HepG2 (cell line): ENCODE measurements at regions not wholly inside any gene's neighbourhood (a gene's known extent, or its start where the extent isn't known, plus 50 kb on each side); places are given as distances from the start of the nearest gene placed in this dataset.

Experiments used
- ATAC-seq: fragments of 200-7000 bp; cut with Tn5 transposase; 3 replicates; pipeline ENCODE4 v1.9.1; 2020; ENCODE audit warnings: mild to moderate bottlenecking, moderate library complexity
- BruUV-seq: library from RNA; stranded (reverse); fragments of 400-500 nt; replicated peaks from 2 replicates; lab custom pipeline; 2021; lab: Mats Ljungman, UMichigan
- CTCF ChIA-PET: fragments of 300-600 bp; formaldehyde crosslinking; extraction: SDS; loops from one replicate; lab custom pipeline; 2021; ENCODE audit warnings: low total read pairs, inconsistent platforms, low intra/inter-chr PET ratio; lab: Yijun Ruan, JAX
- POLR2A ChIA-PET: fragments of 350-600 bp; sonication (Branson Sonifier 250); formaldehyde crosslinking; loops from one replicate; lab custom pipeline; 2020; ENCODE audit warnings: antibody characterized with exemption, inconsistent platforms; lab: Yijun Ruan, JAX
- DNase-seq: peaks from one replicate; pipeline ENCODE4 v3.0.0-alpha.2; 2015; ENCODE audit warnings: low spot score
- FAIRE-seq: peaks from 3 replicates; lab custom pipeline; 2011; peaks lifted over from hg19 to GRCh38; lab: Jason Lieb, UNC
- H2AFZ ChIP-seq: one replicate; pipeline ENCODE4 v1.6.1; 2011; ENCODE audit warnings: low read length, inconsistent platforms
- H3K27ac ChIP-seq: fragments of 300-600 bp; 3 replicates; pipeline ENCODE4 v1.8.0; 2011; ENCODE audit warnings: mixed run types, mild to moderate bottlenecking, mixed read lengths, low read length, inconsistent platforms; ENCODE audit not compliant: insufficient read depth; ENCODE audit errors: extremely low read length
- H3K27me3 ChIP-seq, 2 experiments: fragments of 200-600 bp in 1 of 2; 2 replicates in 1 of 2; 3 replicates in 1 of 2; pipeline versions ENCODE4 v1.6.0 to v1.8.0; 2011; ENCODE audit warnings: low read length in 2 of 2, mild to moderate bottlenecking in 2 of 2, moderate library complexity in 2 of 2, inconsistent platforms in 1 of 2; ENCODE audit not compliant: insufficient read depth in 2 of 2, control insufficient read depth in 1 of 2
- H3K36me3 ChIP-seq, 2 experiments: fragments of 200-600 bp in 1 of 2; replicated peaks in 1 of 2; 2 replicates in 1 of 2; 3 replicates in 1 of 2; pipeline versions ENCODE4 v1.5.1 to v1.8.0; 2011; ENCODE audit warnings: low read length in 2 of 2, inconsistent platforms in 1 of 2; ENCODE audit not compliant: insufficient read depth in 2 of 2, control insufficient read depth in 1 of 2
- H3K4me1 ChIP-seq: 2 replicates; pipeline ENCODE4 v1.5.1; 2012; ENCODE audit warnings: low read length, inconsistent platforms; ENCODE audit not compliant: insufficient read depth
- H3K4me2 ChIP-seq: 2 replicates; pipeline ENCODE4 v1.6.0; 2011; ENCODE audit warnings: low read depth, low read length, inconsistent platforms
- H3K4me3 ChIP-seq, 3 experiments: fragments of 200-600 bp in 1 of 3; sonication (generic), shearing (Covaris generic) in 1 of 3; replicated peaks in 1 of 3; 2 replicates each; pipeline ENCODE4 v1.5.1; 2011 to 2016; ENCODE audit warnings: low read length in 3 of 3, inconsistent platforms in 2 of 3, low read depth in 2 of 3, mild to moderate bottlenecking in 2 of 3, control low read depth in 1 of 3, mixed read lengths in 1 of 3; ENCODE audit not compliant: insufficient read depth in 1 of 3
- H3K79me2 ChIP-seq: one replicate; pipeline ENCODE4 v1.6.1; 2011; ENCODE audit warnings: low read length, inconsistent platforms; ENCODE audit not compliant: insufficient read depth
- H3K9ac ChIP-seq: 2 replicates; pipeline ENCODE4 v1.6.0; 2011; ENCODE audit warnings: mild to moderate bottlenecking, low read depth, low read length, inconsistent platforms; ENCODE audit not compliant: insufficient read depth
- H3K9me3 ChIP-seq: 2 replicates; pipeline ENCODE4 v1.5.1; 2012; ENCODE audit warnings: mild to moderate bottlenecking, low read length
- H4K20me1 ChIP-seq: 2 replicates; pipeline ENCODE4 v1.6.0; 2011; ENCODE audit warnings: inconsistent platforms, mild to moderate bottlenecking, low read length, moderate library complexity; ENCODE audit not compliant: insufficient read depth
- ETV6 ChIP-seq: sonication (generic); formaldehyde crosslinking; conservative IDR thresholded peaks from 2 replicates; pipeline ENCODE4 v1.4.0; 2020; ENCODE audit warnings: missing genetic modification reagents
- GMEB2 ChIP-seq: IDR thresholded peaks from 2 replicates; pipeline ENCODE4 v1.6.1; 2016; ENCODE audit warnings: missing biosample characterization, missing genetic modification reagents, low read depth
- HNF4A ChIP-seq: sonication (generic); formaldehyde crosslinking; IDR thresholded peaks from 2 replicates; pipeline ENCODE4 v1.4.0; 2020; ENCODE audit warnings: missing genetic modification reagents
- IKZF5 ChIP-seq: IDR thresholded peaks from 2 replicates; pipeline ENCODE4 v1.6.1; 2018; ENCODE audit warnings: missing genetic modification reagents, mild to moderate bottlenecking, missing compliant biosample characterization
- POLR2AphosphoS5 ChIP-seq: IDR thresholded peaks from 2 replicates; pipeline ENCODE4 v1.6.1; 2012; ENCODE audit warnings: low read depth, low read length
- ZFP36 ChIP-seq: fragments of 150-350 bp; IDR thresholded peaks from 2 replicates; pipeline ENCODE4 v1.6.1; 2018; ENCODE audit warnings: borderline replicate concordance, low read length, low read depth; ENCODE audit not compliant: partially characterized antibody
- ZNF263 ChIP-seq: sonication (generic); formaldehyde crosslinking; IDR thresholded peaks from 2 replicates; pipeline ENCODE4 v1.4.0; 2020; ENCODE audit warnings: missing genetic modification reagents
- ZNF564 ChIP-seq: sonication (generic); formaldehyde crosslinking; IDR thresholded peaks from 2 replicates; pipeline ENCODE4 v1.8.1; 2023; ENCODE audit warnings: mild to moderate bottlenecking, missing genetic modification reagents
- ZNF577 ChIP-seq: sonication (generic); formaldehyde crosslinking; IDR thresholded peaks from 2 replicates; pipeline ENCODE4 v1.4.0; 2020; ENCODE audit warnings: mild to moderate bottlenecking, low read depth, missing genetic modification reagents, borderline replicate concordance
- ZNF747 ChIP-seq: sonication (generic); formaldehyde crosslinking; IDR thresholded peaks from 2 replicates; pipeline ENCODE4 v1.8.1; 2023; ENCODE audit warnings: missing genetic modification reagents, mild to moderate bottlenecking, borderline replicate concordance
- ZNF773 ChIP-seq: sonication (generic); formaldehyde crosslinking; IDR thresholded peaks from 2 replicates; pipeline ENCODE4 v1.4.0; 2020; ENCODE audit warnings: missing genetic modification reagents, borderline replicate concordance
- WGBS: methylation state at CpG from one replicate; pipeline ENCODE4 v1.1.6; 2017; ENCODE audit warnings: low lambda C conversion rate; 5-methylcytosine and 5-hydroxymethylcytosine counted together
- in situ Hi-C: cut with HindIII; loops from 2 replicates; pipeline ENCODE4 v1.10.0; 2017; ENCODE audit warnings: low pct_unique_long_range_greater_than_20kb; ENCODE audit not compliant: extremely low pct_ligation_motif_present
- intact Hi-C: fragments of 100-400 bp; cut with micrococcal nuclease; formaldehyde crosslinking; loops from one replicate; pipeline ENCODE4 v1.10.0; 2022; ENCODE audit not compliant: unreplicated experiment
- TF ChIP-seq, protein P1 (sequence below): sonication (generic); formaldehyde crosslinking; IDR thresholded peaks from 2 replicates; pipeline ENCODE4 v1.8.1; 2023; ENCODE audit warnings: mild to moderate bottlenecking, missing genetic modification reagents, borderline replicate concordance
- TF ChIP-seq, protein P2 (sequence below): sonication (generic); formaldehyde crosslinking; IDR thresholded peaks from 2 replicates; pipeline ENCODE4 v1.4.0; 2020; ENCODE audit warnings: missing genetic modification reagents

GRCh38 chr12:87925021-87925420 lies 104.2 kb downstream of the C12orf50 start:
- no peaks in the 10 kb centered on the region; a peak in 1 of 5 replicates for H3K27me3 ChIP-seq
- H4K20me1 ChIP-seq = no peaks in the 10 kb centered on the region
- POLR2A ChIA-PET = no interaction called here
- DNase-seq (no peak), FAIRE-seq (no peak), ATAC-seq (no peak)
- H3K4me2 ChIP-seq = no peak overlapping the region
- H3K36me3 ChIP-seq = no peaks in the 10 kb centered on the region
- no peaks in the 10 kb centered on the region for H3K9me3 ChIP-seq
- no peak overlapping the region for H3K9ac ChIP-seq
- CTCF ChIA-PET = no interaction called here
- no TSS peak for BruUV-seq
- 0% methylated on average over 2 of the region's 2 CpGs for WGBS
- H3K27ac ChIP-seq = no peak overlapping the region
- H3K4me3 ChIP-seq = no peak overlapping the region
- H3K79me2 ChIP-seq = no peaks in the 10 kb centered on the region
- in situ Hi-C loops = no loop called here
- TF ChIP-seq ZNF263 (no peak), POLR2AphosphoS5 (no peak), HNF4A (no peak), ZNF773 (CRISPR knock-in tag) (no peak), ZNF747 (CRISPR knock-in tag) (no peak), IKZF5 (CRISPR knock-in tag) (no peak), ZNF564 (no peak), ZFP36 (no peak), ZNF577 (CRISPR knock-in tag) (no peak), ETV6 (CRISPR knock-in tag) (no peak), GMEB2 (CRISPR knock-in tag) (no peak)
- TF ChIP-seq, protein P1, sequence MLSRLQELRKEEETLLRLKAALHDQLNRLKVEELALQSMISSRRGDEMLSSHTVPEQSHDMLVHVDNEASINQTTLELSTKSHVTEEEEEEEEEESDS (CRISPR knock-in tag) = no peak
- TF ChIP-seq, protein P2, sequence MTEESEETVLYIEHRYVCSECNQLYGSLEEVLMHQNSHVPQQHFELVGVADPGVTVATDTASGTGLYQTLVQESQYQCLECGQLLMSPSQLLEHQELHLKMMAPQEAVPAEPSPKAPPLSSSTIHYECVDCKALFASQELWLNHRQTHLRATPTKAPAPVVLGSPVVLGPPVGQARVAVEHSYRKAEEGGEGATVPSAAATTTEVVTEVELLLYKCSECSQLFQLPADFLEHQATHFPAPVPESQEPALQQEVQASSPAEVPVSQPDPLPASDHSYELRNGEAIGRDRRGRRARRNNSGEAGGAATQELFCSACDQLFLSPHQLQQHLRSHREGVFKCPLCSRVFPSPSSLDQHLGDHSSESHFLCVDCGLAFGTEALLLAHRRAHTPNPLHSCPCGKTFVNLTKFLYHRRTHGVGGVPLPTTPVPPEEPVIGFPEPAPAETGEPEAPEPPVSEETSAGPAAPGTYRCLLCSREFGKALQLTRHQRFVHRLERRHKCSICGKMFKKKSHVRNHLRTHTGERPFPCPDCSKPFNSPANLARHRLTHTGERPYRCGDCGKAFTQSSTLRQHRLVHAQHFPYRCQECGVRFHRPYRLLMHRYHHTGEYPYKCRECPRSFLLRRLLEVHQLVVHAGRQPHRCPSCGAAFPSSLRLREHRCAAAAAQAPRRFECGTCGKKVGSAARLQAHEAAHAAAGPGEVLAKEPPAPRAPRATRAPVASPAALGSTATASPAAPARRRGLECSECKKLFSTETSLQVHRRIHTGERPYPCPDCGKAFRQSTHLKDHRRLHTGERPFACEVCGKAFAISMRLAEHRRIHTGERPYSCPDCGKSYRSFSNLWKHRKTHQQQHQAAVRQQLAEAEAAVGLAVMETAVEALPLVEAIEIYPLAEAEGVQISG (CRISPR knock-in tag) = no peak
- intact Hi-C loops = no loop called here
- H3K4me1 ChIP-seq = no peaks in the 10 kb centered on the region
- no peak overlapping the region for H2AFZ ChIP-seq
